ENCODE measurements at regions not wholly inside any gene's neighbourhood (a gene's known extent, or its start where the extent isn't known, plus 50 kb on each side); places are given as distances from the start of the nearest gene placed in this dataset.

DNA sequence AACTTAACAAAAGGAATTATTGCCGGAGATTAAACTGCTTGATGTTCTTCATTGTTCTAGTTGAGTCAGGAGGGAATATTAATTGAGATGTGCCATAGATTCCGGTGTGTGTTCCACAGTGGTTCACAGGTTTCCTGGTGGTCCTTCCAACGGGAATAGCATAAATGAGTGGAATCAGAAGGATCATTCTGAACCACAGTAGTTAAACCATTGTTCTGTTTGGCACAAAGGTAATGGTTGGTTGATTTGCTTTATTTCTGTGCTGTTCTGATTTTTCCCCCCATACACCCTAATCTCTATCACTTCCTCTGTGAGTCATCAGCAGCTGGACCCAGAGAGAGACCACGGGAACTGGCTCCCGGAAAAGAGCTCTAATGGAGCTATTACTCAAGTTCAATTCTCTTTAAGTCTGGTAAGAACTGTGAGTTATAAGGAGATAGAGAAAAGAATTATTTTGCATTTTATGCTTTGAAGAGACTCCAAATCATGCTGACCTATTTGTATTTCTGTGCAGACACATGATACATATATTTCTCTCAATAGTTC, 627.2 kb downstream of the ZIC1 start:
- TF ChIP-seq CTCF (IDR thresholded peaks at IDR 0.05) (no peak), POLR2A (IDR thresholded peaks at IDR 0.05) (no peak)
